Activated naive CD4-positive, alpha-beta T cell treated with anti-CD3 and anti-CD28 coated beads, Interleukin-2, amount 50 U/mL, for 72 hours (primary cell): ENCODE measurements at regions not wholly inside any gene's neighbourhood (a gene's known extent, or its start where the extent isn't known, plus 50 kb on each side); places are given as distances from the start of the nearest gene placed in this dataset.

Experiments used
- ATAC-seq, 2 donors: fragments of 150-1000 bp; cut with Tn5 transposase; 2 replicates each; pipeline ENCODE4 v1.10.0; 2021; ENCODE audit warnings: mild to moderate bottlenecking in 2 of 2, moderate library complexity in 2 of 2
- DNase-seq, 2 donors: peaks; one replicate each; pipeline ENCODE4 v3.0.0; 2021 to 2022; ENCODE audit warnings: low spot score in 2 of 2
- H3K27ac Mint-ChIP-seq, 2 donors: one replicate each; pipeline ENCODE4 v1.8.0; 2022; ENCODE audit warnings: mild to moderate bottlenecking in 2 of 2, mixed read lengths in 2 of 2
- H3K36me3 Mint-ChIP-seq, 2 donors: one replicate each; pipeline ENCODE4 v1.8.0; 2022; ENCODE audit warnings: mixed read lengths in 2 of 2
- H3K9me3 Mint-ChIP-seq, 2 donors: one replicate each; pipeline ENCODE4 v1.8.0; 2022; ENCODE audit warnings: mixed read lengths in 2 of 2

DNA sequence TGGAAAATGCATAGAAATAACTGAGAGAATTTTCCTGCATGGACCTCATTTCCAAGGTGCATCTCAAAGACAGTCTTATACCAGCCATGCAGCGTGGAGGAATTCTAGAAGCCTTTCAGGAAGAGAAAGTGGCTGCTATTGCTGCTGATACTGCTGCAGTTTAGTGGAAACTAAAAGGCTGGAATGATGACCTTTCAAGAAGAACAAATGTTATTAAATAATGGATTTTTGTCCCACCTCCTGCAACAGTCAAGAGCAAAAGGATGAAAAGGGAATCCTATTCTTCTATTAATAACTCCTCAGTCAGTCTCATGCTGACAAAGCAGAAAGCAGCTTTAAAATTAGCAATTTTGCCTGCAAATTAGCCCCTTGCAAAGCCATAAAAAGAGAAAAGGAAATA is 68.2 kb upstream of the C1orf87 start:
- no peak for DNase-seq
- ATAC-seq = no peak
- H3K27ac Mint-ChIP-seq = no peak overlapping the region
- H3K36me3 Mint-ChIP-seq = no peaks in the 10 kb centered on the region
- no peaks in the 10 kb centered on the region for H3K9me3 Mint-ChIP-seq

DNA sequence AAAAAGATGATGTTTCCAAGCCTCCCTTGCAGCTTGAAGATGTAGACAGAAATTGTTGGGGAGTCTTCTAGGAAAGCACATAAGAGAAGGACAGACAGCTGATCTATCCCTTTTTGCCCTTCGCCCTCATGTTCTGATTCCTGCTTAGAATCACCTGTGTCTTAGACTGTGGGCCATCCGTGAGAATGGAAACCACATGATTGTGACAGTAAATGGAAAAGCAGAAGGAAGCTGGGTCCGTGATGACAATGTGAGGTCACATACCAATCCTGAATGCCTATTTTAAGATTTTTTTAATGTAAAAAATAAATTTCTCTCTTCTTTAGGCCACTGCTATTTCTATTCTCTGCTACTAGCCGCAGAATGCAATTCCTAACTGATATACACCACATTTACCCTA is 67.7 kb upstream of the C1orf87 start:
- Mint-ChIP-seq H3K36me3 (no peaks in the 10 kb centered on the region), H3K9me3 (no peaks in the 10 kb centered on the region), H3K27ac (no peak overlapping the region)
- no peak for DNase-seq
- ATAC-seq = no peak

- DNase-seq (no peak), ATAC-seq (no peak)
- Mint-ChIP-seq H3K27ac (no peak overlapping the region), H3K9me3 (no peaks in the 10 kb centered on the region), H3K36me3 (no peaks in the 10 kb centered on the region)
Measured at GRCh38 chr1:60137406-60137805, 63.8 kb upstream of the C1orf87 start.

- no peak for DNase-seq
- Mint-ChIP-seq H3K9me3 (no peaks in the 10 kb centered on the region), H3K27ac (no peak overlapping the region), H3K36me3 (no peaks in the 10 kb centered on the region)
- ATAC-seq = no peak
Measured at GRCh38 chr1:60136395-60136794, 62.8 kb upstream of the C1orf87 start.

GRCh38 chr1:60134716-60135115 is 61.1 kb upstream of the C1orf87 start:
- DNase-seq = no peak
- ATAC-seq = no peak
- Mint-ChIP-seq H3K36me3 (no peaks in the 10 kb centered on the region), H3K9me3 (no peaks in the 10 kb centered on the region), H3K27ac (no peak overlapping the region)

DNA sequence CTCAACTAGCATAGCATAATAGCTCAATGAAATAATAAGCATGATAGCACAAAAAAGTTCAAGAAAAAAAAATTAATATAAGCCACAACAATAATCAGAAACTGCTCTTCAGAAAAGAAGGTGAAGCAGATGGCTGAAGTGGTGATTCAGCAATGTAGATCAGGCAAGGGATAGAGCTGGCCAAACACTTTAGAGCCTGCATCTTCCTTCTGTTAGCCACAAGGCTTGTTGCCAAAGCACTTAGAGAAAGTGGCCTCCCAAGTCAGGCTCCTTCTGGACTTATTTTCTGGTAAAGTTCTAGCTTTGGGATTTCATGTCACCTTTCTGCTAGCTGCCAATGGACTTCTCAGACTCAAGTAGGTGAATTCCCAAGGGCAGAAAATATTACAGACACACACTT is 60.3 kb upstream of the C1orf87 start:
- Mint-ChIP-seq H3K36me3 (no peaks in the 10 kb centered on the region), H3K9me3 (no peaks in the 10 kb centered on the region), H3K27ac (no peak overlapping the region)
- ATAC-seq (no peak), DNase-seq (no peak)

DNA sequence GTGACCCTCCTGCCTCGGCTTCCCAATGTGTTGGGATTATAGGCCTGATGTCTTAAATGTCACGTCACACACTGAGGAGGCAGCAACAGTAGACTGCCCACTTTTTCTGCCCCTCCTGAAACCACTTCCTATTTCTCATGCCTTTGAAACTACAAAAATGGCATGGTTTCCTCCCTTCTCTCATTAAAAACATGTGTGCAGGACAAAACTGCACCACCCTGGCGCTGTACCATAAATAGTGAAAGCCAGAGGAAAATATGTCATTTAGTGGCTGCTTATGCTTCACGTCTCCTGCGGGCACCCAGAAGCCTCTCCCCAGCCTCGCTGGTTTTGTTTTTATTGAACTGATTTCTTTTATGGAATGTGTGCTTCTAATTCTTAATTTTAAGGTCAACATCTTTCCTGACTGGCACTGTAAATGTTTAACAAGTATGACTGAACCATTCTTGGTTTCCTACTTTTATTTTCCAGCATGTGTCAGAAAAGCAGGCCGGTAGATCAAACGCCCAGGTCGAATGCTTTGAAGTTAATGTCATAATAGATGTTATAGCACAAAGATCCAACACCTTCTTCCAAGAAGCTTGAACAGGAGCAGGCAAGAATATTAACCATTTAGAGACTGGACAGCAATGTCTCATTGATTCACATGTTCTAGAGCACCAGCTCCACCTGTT is 59.6 kb upstream of the C1orf87 start:
- ATAC-seq = no peak
- H3K27ac Mint-ChIP-seq = peak overlapping the region; percentile 12 to 39
- H3K36me3 Mint-ChIP-seq = no peaks in the 10 kb centered on the region
- DNase-seq = no peak
- H3K9me3 Mint-ChIP-seq = no peaks in the 10 kb centered on the region

DNA sequence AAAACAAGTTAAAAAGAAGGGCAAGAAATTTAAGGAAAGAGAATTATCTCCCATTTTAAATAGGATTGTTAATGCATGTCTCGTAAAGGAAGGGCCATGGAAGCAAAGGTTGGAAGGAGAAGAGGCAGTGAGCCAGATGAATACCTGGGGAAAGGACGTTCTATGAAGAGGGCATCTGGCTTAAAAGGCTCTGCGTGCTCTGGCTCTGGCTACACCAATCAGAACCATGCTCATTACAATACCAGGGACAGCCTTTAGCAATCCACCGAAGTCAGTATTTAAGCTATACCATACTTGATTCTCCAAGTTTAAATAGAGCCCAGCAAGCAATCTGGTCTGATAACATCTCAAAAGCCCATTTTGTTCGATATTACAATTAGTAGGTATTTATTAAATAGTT is 58.5 kb upstream of the C1orf87 start:
- Mint-ChIP-seq H3K9me3 (no peaks in the 10 kb centered on the region), H3K27ac (no peak overlapping the region), H3K36me3 (no peaks in the 10 kb centered on the region)
- no peak for DNase-seq
- ATAC-seq = no peak

- ATAC-seq = no peak
- Mint-ChIP-seq H3K27ac (no peak overlapping the region), H3K36me3 (no peaks in the 10 kb centered on the region), H3K9me3 (no peaks in the 10 kb centered on the region)
- DNase-seq = no peak
Measured at GRCh38 chr1:60130703-60131102, 57.1 kb upstream of the C1orf87 start.

DNA sequence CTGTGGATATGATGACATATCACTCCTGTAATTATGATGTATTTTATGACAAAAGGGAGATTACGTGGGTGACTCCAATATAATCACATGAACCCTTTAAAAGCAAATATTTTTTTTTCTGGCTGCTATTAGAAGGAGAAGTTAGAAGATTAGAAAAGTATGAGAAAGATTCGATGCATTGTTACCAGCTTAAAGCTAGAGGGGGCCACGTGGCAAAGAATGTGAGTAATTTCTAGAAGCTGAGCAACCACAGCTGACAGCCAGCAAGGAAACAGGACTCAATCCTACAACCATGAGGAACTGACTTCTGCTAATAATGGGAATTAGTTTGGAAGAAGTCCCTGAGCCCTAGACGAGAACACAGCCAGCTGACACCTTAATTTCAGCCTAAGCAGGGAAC is 56.3 kb upstream of the C1orf87 start:
- no peak for ATAC-seq
- no peaks in the 10 kb centered on the region for H3K9me3 Mint-ChIP-seq
- H3K27ac Mint-ChIP-seq = no peak overlapping the region
- H3K36me3 Mint-ChIP-seq = no peaks in the 10 kb centered on the region
- DNase-seq = no peak

GRCh38 chr1:60126723-60127122 is 53.2 kb upstream of the C1orf87 start:
- DNase-seq (no peak), ATAC-seq (no peak)
- no peaks in the 10 kb centered on the region for H3K36me3 Mint-ChIP-seq
- H3K27ac Mint-ChIP-seq = no peak overlapping the region
- H3K9me3 Mint-ChIP-seq = peaks cover 0 to 4% of the 10 kb centered on the region in 2 donors
